SK-N-SH (cell line): ENCODE measurements at regions not wholly inside any gene's neighbourhood (a gene's known extent, or its start where the extent isn't known, plus 50 kb on each side); places are given as distances from the start of the nearest gene placed in this dataset.

ENCODE experiments used
- CTCF ChIA-PET: fragments of 300-600, 350-600 bp; formaldehyde crosslinking; extraction: SDS; loops from one replicate; lab custom pipeline; 2021; lab: Yijun Ruan, JAX
- POLR2A ChIA-PET: fragments of 350-600 bp; sonication (Branson Sonifier 250); formaldehyde crosslinking; extraction: SDS; loops from one replicate; lab custom pipeline; 2020; ENCODE audit warnings: antibody characterized with exemption, inconsistent platforms; lab: Yijun Ruan, JAX
- DNase-seq: peaks from one replicate; pipeline ENCODE4 v3.0.0; 2012
- H2AFZ ChIP-seq: fragments of 200-600 bp; sonication (generic); 2 replicates; pipeline ENCODE4 v1.8.1; 2016; ENCODE audit warnings: antibody characterized with exemption, mild to moderate bottlenecking, low read depth
- H3F3A ChIP-seq: fragments of 200-600 bp; sonication (generic); replicated peaks from 2 replicates; pipeline ENCODE3; 2016; ENCODE audit warnings: antibody characterized with exemption, mild to moderate bottlenecking; ENCODE audit not compliant: insufficient read depth
- H3K27ac ChIP-seq, 2 experiments: fragments of 200-500 bp in 1 of 2; fragments of 200-600 bp in 1 of 2; sonication (Bioruptor generic) in 1 of 2; sonication (generic), shearing (Covaris generic) in 1 of 2; 2 replicates each; pipeline versions ENCODE4 v1.5.1 to v1.6.1; 2014 to 2016; ENCODE audit warnings: low read depth in 2 of 2, inconsistent platforms in 1 of 2, low read length in 1 of 2, mild to moderate bottlenecking in 1 of 2, mixed read lengths in 1 of 2
- H3K27me3 ChIP-seq: fragments of 200-600 bp; sonication (generic), shearing (Covaris generic); 2 replicates; pipeline ENCODE4 v1.6.1; 2016; ENCODE audit warnings: mixed run types; ENCODE audit not compliant: insufficient read depth
- H3K36me3 ChIP-seq, 2 experiments: fragments of 200-500 bp in 1 of 2; fragments of 200-600 bp in 1 of 2; sonication (Bioruptor generic) in 1 of 2; sonication (generic) in 1 of 2; replicated peaks in 1 of 2; 2 replicates each; pipeline versions ENCODE3 to v1.5.1; 2014 to 2016; ENCODE audit warnings: low read length in 1 of 2, mild to moderate bottlenecking in 1 of 2; ENCODE audit not compliant: insufficient read depth in 2 of 2, control insufficient read depth in 1 of 2
- H3K4me1 ChIP-seq, 2 experiments: fragments of 200-500 bp in 1 of 2; fragments of 200-600 bp in 1 of 2; sonication (Bioruptor generic) in 1 of 2; sonication (generic), shearing (Covaris generic) in 1 of 2; 2 replicates each; pipeline versions ENCODE4 v1.5.1 to v1.6.1; 2014 to 2016; ENCODE audit warnings: low read depth in 1 of 2, low read length in 1 of 2, mixed run types in 1 of 2; ENCODE audit not compliant: insufficient read depth in 2 of 2, control insufficient read depth in 1 of 2
- H3K4me2 ChIP-seq: fragments of 200-600 bp; sonication (generic), shearing (Covaris generic); 2 replicates; pipeline ENCODE4 v1.6.1; 2017; ENCODE audit warnings: mixed run types
- H3K4me3 ChIP-seq, 2 experiments: fragments of 200-500 bp in 1 of 2; fragments of 200-600 bp in 1 of 2; sonication (Bioruptor generic) in 1 of 2; sonication (generic), shearing (Covaris generic) in 1 of 2; 2 replicates each; pipeline versions ENCODE4 v1.5.1 to v1.8.1; 2014 to 2016; ENCODE audit warnings: low read depth in 2 of 2, inconsistent platforms in 1 of 2, low read length in 1 of 2, mild to moderate bottlenecking in 1 of 2, mixed read lengths in 1 of 2, moderate library complexity in 1 of 2
- H3K79me2 ChIP-seq: fragments of 200-600 bp; sonication (generic); 2 replicates; pipeline ENCODE4 v1.8.1; 2017; ENCODE audit warnings: mild to moderate bottlenecking; ENCODE audit not compliant: insufficient read depth
- H3K9ac ChIP-seq: fragments of 200-600 bp; sonication (generic); 2 replicates; pipeline ENCODE4 v1.6.1; 2017; ENCODE audit warnings: mixed run types
- H3K9me2 ChIP-seq: fragments of 200-600 bp; sonication (generic); 2 replicates; pipeline ENCODE4 v1.6.1; 2017; ENCODE audit warnings: mixed run types
- H3K9me3 ChIP-seq: fragments of 200-600 bp; sonication (generic); 2 replicates; pipeline ENCODE4 v1.6.1; 2017; ENCODE audit warnings: mixed run types, mild to moderate bottlenecking, moderate library complexity
- H4K20me1 ChIP-seq: fragments of 200-600 bp; sonication (generic); 2 replicates; pipeline ENCODE4 v1.6.1; 2017; ENCODE audit warnings: mild to moderate bottlenecking, mixed run types; ENCODE audit not compliant: insufficient read depth
- ELF1 ChIP-seq: IDR thresholded peaks from 2 replicates; pipeline ENCODE4 v1.4.0; 2012
- EP300 ChIP-seq, 2 experiments: IDR thresholded peaks; 2 replicates each; pipeline versions ENCODE4 v1.4.0 to v1.6.1; 2012; ENCODE audit warnings: borderline replicate concordance in 1 of 2, low read depth in 1 of 2, low read length in 1 of 2
- FOSL2 ChIP-seq: IDR thresholded peaks from 2 replicates; pipeline ENCODE4 v1.4.0; 2012; ENCODE audit warnings: low read depth, mild to moderate bottlenecking, moderate library complexity, borderline replicate concordance
- GABPA ChIP-seq: IDR thresholded peaks from 2 replicates; pipeline ENCODE4 v1.4.0; 2012; ENCODE audit warnings: low read depth, mild to moderate bottlenecking
- MXI1 ChIP-seq: IDR thresholded peaks from 2 replicates; pipeline ENCODE4 v1.6.1; 2012; ENCODE audit warnings: mild to moderate bottlenecking, low read depth, low read length, improper control_type of control experiment
- NFIC ChIP-seq: IDR thresholded peaks from 2 replicates; pipeline ENCODE4 v1.4.0; 2012; ENCODE audit warnings: borderline replicate concordance
- NRF1 ChIP-seq: IDR thresholded peaks from 2 replicates; pipeline ENCODE4 v1.6.1; 2012; ENCODE audit warnings: low read depth, mild to moderate bottlenecking, low read length
- POLR2AphosphoS5 ChIP-seq: IDR thresholded peaks from 2 replicates; pipeline ENCODE4 v1.6.1; 2012; ENCODE audit warnings: low read depth, low read length
- RCOR1 ChIP-seq: fragments of 150-350 bp; IDR thresholded peaks from 2 replicates; pipeline ENCODE4 v1.6.1; 2017; ENCODE audit warnings: antibody characterized with exemption, low read length
- RFX5 ChIP-seq: IDR thresholded peaks from 2 replicates; pipeline ENCODE4 v1.6.1; 2012; ENCODE audit warnings: mild to moderate bottlenecking, improper control_type of control experiment, low read length
- RXRA ChIP-seq: IDR thresholded peaks from 2 replicates; pipeline ENCODE4 v1.4.0; 2012; ENCODE audit warnings: low read depth, mild to moderate bottlenecking, borderline replicate concordance
- SIN3A ChIP-seq: IDR thresholded peaks from 2 replicates; pipeline ENCODE4 v1.6.1; 2012; ENCODE audit warnings: low read depth, mild to moderate bottlenecking, low read length, moderate library complexity, borderline replicate concordance
- TCF12 ChIP-seq: IDR thresholded peaks from 2 replicates; pipeline ENCODE4 v1.4.0; 2012
- USF2 ChIP-seq: fragments of 150-350 bp; IDR thresholded peaks from 2 replicates; pipeline ENCODE4 v1.6.1; 2017; ENCODE audit warnings: antibody characterized with exemption, low read length, low read depth, borderline replicate concordance
- YY1 ChIP-seq: IDR thresholded peaks from 2 replicates; pipeline ENCODE4 v1.4.0; 2012; ENCODE audit warnings: low read depth, mild to moderate bottlenecking
- WGBS: methylation state at CpG from one replicate; pipeline ENCODE4 v1.1.6; 2017; ENCODE audit warnings: low lambda C conversion rate; 5-methylcytosine and 5-hydroxymethylcytosine counted together
- TF ChIP-seq, protein P1 (sequence below): IDR thresholded peaks from 2 replicates; pipeline ENCODE4 v1.4.0; 2012; ENCODE audit warnings: low read depth
- TF ChIP-seq, protein P2 (sequence below): fragments of 150-350 bp; IDR thresholded peaks from 2 replicates; pipeline ENCODE4 v1.6.1; 2016; ENCODE audit warnings: mild to moderate bottlenecking, low read depth, low read length

- no peaks in the 10 kb centered on the region for H3K36me3 ChIP-seq
- H3K4me1 ChIP-seq, result no peaks in the 10 kb centered on the region
- no peak overlapping the region for H3K4me3 ChIP-seq
- H3K9me3 ChIP-seq, result no peaks in the 10 kb centered on the region
- H3K27me3 ChIP-seq, result peaks cover 4% of the 10 kb centered on the region; the same call in 1 of the 2 replicates
- no peaks in the 10 kb centered on the region for H3K79me2 ChIP-seq
- H2AFZ ChIP-seq, result no peak overlapping the region
- H3K9me2 ChIP-seq, result no peaks in the 10 kb centered on the region
- no peak overlapping the region for H3K9ac ChIP-seq
- DNase-seq, result no peak
- no peaks in the 10 kb centered on the region for H4K20me1 ChIP-seq
- POLR2A ChIA-PET, result no interaction called here
- no peak overlapping the region for H3K4me2 ChIP-seq
- H3F3A ChIP-seq, result no peaks in the 10 kb centered on the region
- WGBS, result 0% methylated on average over 5 of the region's 5 CpGs
- no peak for TF ChIP-seq NFIC
- TF ChIP-seq RFX5, result no peak
- TF ChIP-seq RXRA, result no peak
- TF ChIP-seq EP300 (IDR thresholded peaks at IDR 0.05; ENCODE audit: borderline replicate concordance in 1 of 2, low read depth in 1 of 2, low read length in 1 of 2), result no peak
- no peak for TF ChIP-seq RCOR1
- no peak for TF ChIP-seq USF2
- TF ChIP-seq TCF12, result no peak
- TF ChIP-seq SIN3A, result no peak
- no peak for TF ChIP-seq FOSL2
- TF ChIP-seq YY1, result no peak
- TF ChIP-seq NRF1, result no peak
- TF ChIP-seq POLR2AphosphoS5, result no peak
- TF ChIP-seq, protein P1, sequence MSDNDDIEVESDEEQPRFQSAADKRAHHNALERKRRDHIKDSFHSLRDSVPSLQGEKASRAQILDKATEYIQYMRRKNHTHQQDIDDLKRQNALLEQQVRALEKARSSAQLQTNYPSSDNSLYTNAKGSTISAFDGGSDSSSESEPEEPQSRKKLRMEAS, result no peak
- TF ChIP-seq, all 33 proteins: peak for 0
- CTCF ChIA-PET, result no interaction called here
- H3K27ac ChIP-seq, result no peak overlapping the region
These were observed 330.9 kb downstream of the DCHS2 start for GRCh38 chr4:154160519-154161301.

DNA sequence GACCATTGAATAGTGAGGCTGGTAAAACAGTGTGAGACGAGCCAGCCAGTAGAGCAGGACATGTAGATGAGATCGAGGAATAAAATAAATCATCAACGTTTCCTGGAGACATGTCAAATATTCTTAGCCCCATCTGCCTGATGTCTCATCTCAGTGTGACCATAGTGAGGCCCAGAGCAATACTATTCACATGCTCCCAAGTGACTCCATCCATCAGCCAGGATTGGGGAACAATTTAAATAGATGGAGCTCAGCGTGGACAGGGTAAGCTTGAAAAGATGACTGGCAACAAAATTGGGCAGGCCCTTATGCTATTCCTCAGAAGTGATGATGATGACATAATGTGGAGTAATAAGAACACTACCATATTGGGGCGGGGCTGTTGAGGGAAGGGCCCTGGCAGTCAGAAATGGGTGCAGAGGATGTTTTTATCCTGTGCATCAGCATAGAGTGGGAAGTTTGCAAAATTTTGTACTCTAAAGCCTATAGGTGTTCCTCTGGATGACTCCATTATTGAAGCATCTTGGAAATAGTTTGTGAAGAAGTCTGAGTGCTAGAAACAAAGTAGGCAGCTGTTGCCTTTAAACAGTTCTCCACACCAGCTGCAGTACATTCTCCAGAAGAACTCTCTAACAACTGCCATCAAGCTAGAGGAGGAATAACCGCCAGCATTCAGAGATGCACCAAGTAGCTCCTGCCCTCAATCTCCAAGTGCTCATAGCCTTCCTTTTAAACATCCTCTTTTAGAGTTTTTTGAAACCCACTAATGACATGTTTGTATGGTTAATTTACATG lies 333.0 kb downstream of the DCHS2 start:
- Histone ChIP-seq H3K79me2 (no peaks in the 10 kb centered on the region), H3K9ac (no peak overlapping the region), H3K9me2 (no peaks in the 10 kb centered on the region), H3K36me3 (no peaks in the 10 kb centered on the region), H2AFZ (no peak overlapping the region), H3K27ac (no peak overlapping the region), H3K9me3 (no peaks in the 10 kb centered on the region), H3K4me1 (no peaks in the 10 kb centered on the region), H3K4me3 (no peak overlapping the region), H4K20me1 (no peaks in the 10 kb centered on the region), H3K27me3 (peaks cover 4% of the 10 kb centered on the region; the same call in 1 of the 2 replicates), H3F3A (no peaks in the 10 kb centered on the region)
- WGBS, result 3% methylated on average over 6 of the region's 6 CpGs
- CTCF ChIA-PET, result no interaction called here
- DNase-seq, result no peak
- POLR2A ChIA-PET, result no interaction called here
- TF ChIP-seq, protein P2, sequence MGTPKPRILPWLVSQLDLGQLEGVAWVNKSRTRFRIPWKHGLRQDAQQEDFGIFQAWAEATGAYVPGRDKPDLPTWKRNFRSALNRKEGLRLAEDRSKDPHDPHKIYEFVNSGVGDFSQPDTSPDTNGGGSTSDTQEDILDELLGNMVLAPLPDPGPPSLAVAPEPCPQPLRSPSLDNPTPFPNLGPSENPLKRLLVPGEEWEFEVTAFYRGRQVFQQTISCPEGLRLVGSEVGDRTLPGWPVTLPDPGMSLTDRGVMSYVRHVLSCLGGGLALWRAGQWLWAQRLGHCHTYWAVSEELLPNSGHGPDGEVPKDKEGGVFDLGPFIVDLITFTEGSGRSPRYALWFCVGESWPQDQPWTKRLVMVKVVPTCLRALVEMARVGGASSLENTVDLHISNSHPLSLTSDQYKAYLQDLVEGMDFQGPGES, result no peak
- TF ChIP-seq GABPA (no peak), MXI1 (no peak), ELF1 (no peak)
- TF ChIP-seq, all 33 proteins: peak for 0
- no peak overlapping the region for H3K4me2 ChIP-seq
